ENCODE measurements at regions not wholly inside any gene's neighbourhood (a gene's known extent, or its start where the extent isn't known, plus 50 kb on each side); places are given as distances from the start of the nearest gene placed in this dataset.

GRCh38 chr1:60874718-60875117 is 207.6 kb upstream of the NFIA start:
- TF ChIP-seq, protein P1, sequence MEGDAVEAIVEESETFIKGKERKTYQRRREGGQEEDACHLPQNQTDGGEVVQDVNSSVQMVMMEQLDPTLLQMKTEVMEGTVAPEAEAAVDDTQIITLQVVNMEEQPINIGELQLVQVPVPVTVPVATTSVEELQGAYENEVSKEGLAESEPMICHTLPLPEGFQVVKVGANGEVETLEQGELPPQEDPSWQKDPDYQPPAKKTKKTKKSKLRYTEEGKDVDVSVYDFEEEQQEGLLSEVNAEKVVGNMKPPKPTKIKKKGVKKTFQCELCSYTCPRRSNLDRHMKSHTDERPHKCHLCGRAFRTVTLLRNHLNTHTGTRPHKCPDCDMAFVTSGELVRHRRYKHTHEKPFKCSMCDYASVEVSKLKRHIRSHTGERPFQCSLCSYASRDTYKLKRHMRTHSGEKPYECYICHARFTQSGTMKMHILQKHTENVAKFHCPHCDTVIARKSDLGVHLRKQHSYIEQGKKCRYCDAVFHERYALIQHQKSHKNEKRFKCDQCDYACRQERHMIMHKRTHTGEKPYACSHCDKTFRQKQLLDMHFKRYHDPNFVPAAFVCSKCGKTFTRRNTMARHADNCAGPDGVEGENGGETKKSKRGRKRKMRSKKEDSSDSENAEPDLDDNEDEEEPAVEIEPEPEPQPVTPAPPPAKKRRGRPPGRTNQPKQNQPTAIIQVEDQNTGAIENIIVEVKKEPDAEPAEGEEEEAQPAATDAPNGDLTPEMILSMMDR (IDR thresholded peaks at IDR 0.05; ENCODE audit: insufficient read depth, low read length) = no peak
- TF ChIP-seq SPI1 (IDR thresholded peaks at IDR 0.05; ENCODE audit: borderline replicate concordance, low read depth) (no peak), POLR2AphosphoS5 (IDR thresholded peaks at IDR 0.05; ENCODE audit: low read depth) (no peak), GABPA (IDR thresholded peaks at IDR 0.05; ENCODE audit: low read depth) (no peak)
- TF ChIP-seq, protein P2, sequence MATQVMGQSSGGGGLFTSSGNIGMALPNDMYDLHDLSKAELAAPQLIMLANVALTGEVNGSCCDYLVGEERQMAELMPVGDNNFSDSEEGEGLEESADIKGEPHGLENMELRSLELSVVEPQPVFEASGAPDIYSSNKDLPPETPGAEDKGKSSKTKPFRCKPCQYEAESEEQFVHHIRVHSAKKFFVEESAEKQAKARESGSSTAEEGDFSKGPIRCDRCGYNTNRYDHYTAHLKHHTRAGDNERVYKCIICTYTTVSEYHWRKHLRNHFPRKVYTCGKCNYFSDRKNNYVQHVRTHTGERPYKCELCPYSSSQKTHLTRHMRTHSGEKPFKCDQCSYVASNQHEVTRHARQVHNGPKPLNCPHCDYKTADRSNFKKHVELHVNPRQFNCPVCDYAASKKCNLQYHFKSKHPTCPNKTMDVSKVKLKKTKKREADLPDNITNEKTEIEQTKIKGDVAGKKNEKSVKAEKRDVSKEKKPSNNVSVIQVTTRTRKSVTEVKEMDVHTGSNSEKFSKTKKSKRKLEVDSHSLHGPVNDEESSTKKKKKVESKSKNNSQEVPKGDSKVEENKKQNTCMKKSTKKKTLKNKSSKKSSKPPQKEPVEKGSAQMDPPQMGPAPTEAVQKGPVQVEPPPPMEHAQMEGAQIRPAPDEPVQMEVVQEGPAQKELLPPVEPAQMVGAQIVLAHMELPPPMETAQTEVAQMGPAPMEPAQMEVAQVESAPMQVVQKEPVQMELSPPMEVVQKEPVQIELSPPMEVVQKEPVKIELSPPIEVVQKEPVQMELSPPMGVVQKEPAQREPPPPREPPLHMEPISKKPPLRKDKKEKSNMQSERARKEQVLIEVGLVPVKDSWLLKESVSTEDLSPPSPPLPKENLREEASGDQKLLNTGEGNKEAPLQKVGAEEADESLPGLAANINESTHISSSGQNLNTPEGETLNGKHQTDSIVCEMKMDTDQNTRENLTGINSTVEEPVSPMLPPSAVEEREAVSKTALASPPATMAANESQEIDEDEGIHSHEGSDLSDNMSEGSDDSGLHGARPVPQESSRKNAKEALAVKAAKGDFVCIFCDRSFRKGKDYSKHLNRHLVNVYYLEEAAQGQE (IDR thresholded peaks at IDR 0.05; ENCODE audit: insufficient replicate concordance, low read depth) = no peak

All from HL-60 (cell line).